Brain microvascular endothelial cell (primary cell): ENCODE measurements at regions not wholly inside any gene's neighbourhood (a gene's known extent, or its start where the extent isn't known, plus 50 kb on each side); places are given as distances from the start of the nearest gene placed in this dataset.

Experiments
- DNase-seq: peaks from one replicate; pipeline ENCODE4 v3.0.0-alpha.2; 2020
- H3K27ac ChIP-seq: fragments of 250-450 bp; sonication (Bioruptor Pico); 2 replicates; pipeline ENCODE4 v1.5.1; 2020; ENCODE audit warnings: mild to moderate bottlenecking, moderate library complexity
- H3K27me3 ChIP-seq: fragments of 250-450 bp; sonication (Bioruptor Pico); replicated peaks from 2 replicates; pipeline ENCODE4 v1.5.1; 2020; ENCODE audit warnings: mild to moderate bottlenecking
- H3K36me3 ChIP-seq: fragments of 250-450 bp; sonication (Bioruptor Pico); replicated peaks from 2 replicates; pipeline ENCODE4 v1.5.1; 2020; ENCODE audit warnings: mild to moderate bottlenecking
- H3K4me3 ChIP-seq: 2 replicates; pipeline ENCODE4 v1.5.1; 2011; ENCODE audit warnings: low read depth, mild to moderate bottlenecking, control low read depth, low read length, moderate library complexity
- in situ Hi-C: cut with HindIII; loops from 2 replicates; pipeline ENCODE4 v1.10.0; 2017; ENCODE audit warnings: low sequenced_read_pairs, low pct_ligation_motif_present
- TF ChIP-seq, protein P1 (sequence below): IDR thresholded peaks from 2 replicates; pipeline ENCODE4 v1.5.1; 2011; ENCODE audit warnings: low read depth, mild to moderate bottlenecking, moderate library complexity, low read length, control low read depth, inconsistent platforms; ENCODE audit errors: missing control alignments

- Histone ChIP-seq H3K27me3 (no peaks in the 10 kb centered on the region), H3K27ac (no peak overlapping the region), H3K4me3 (no peak overlapping the region), H3K36me3 (no peaks in the 10 kb centered on the region)
- in situ Hi-C loops, result no loop called here
- no peak for DNase-seq
- TF ChIP-seq, protein P1, sequence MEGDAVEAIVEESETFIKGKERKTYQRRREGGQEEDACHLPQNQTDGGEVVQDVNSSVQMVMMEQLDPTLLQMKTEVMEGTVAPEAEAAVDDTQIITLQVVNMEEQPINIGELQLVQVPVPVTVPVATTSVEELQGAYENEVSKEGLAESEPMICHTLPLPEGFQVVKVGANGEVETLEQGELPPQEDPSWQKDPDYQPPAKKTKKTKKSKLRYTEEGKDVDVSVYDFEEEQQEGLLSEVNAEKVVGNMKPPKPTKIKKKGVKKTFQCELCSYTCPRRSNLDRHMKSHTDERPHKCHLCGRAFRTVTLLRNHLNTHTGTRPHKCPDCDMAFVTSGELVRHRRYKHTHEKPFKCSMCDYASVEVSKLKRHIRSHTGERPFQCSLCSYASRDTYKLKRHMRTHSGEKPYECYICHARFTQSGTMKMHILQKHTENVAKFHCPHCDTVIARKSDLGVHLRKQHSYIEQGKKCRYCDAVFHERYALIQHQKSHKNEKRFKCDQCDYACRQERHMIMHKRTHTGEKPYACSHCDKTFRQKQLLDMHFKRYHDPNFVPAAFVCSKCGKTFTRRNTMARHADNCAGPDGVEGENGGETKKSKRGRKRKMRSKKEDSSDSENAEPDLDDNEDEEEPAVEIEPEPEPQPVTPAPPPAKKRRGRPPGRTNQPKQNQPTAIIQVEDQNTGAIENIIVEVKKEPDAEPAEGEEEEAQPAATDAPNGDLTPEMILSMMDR, result no peak
Observed at GRCh38 chr1:244237445-244237844, 186.4 kb downstream of the ZBTB18 start.

GRCh38 chr1:244239261-244239770 is 188.2 kb downstream of the ZBTB18 start:
- H3K4me3 ChIP-seq, result no peak overlapping the region

GRCh38 chr1:244241438-244241837 is 190.4 kb downstream of the ZBTB18 start:
- no peaks in the 10 kb centered on the region for H3K36me3 ChIP-seq
- no peak for DNase-seq
- H3K27me3 ChIP-seq, result no peaks in the 10 kb centered on the region
- H3K27ac ChIP-seq, result no peak overlapping the region
- TF ChIP-seq, protein P1, result no peak
- no peak overlapping the region for H3K4me3 ChIP-seq
- in situ Hi-C loops, result no loop called here

More at GRCh38 chr1:244239261-244239770, 188.2 kb downstream of the ZBTB18 start:
- Histone ChIP-seq H3K36me3 (no peaks in the 10 kb centered on the region), H3K27ac (no peak overlapping the region), H3K27me3 (no peaks in the 10 kb centered on the region)
- no peak for DNase-seq
- TF ChIP-seq, protein P1, result no peak
- in situ Hi-C loops, result no loop called here

DNA sequence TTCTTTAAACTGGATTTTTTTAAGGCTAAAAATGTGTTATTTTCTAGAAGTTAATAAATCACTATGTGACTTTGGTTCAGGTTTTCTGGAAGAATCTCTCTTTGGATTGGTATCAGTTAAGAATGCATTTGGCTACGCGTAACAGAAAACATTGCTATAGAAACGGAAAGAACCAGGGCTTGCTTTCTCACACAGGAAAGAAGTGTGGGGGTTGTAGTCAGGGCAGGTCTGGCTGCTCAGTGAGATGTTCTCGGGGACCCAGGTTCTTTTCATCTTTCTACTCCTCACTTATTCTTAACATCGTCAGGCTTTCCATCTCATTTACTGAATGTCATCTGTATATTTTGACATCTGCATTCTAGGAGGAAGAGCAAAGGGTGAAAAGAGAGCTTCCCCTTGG is 191.4 kb downstream of the ZBTB18 start:
- Histone ChIP-seq H3K4me3 (no peak overlapping the region), H3K36me3 (no peaks in the 10 kb centered on the region), H3K27me3 (no peaks in the 10 kb centered on the region), H3K27ac (no peak overlapping the region)
- TF ChIP-seq, protein P1, result no peak
- in situ Hi-C loops, result no loop called here
- no peak for DNase-seq

GRCh38 chr1:244246334-244246733 is 195.3 kb downstream of the ZBTB18 start:
- DNase-seq, result no peak
- Histone ChIP-seq H3K27me3 (no peaks in the 10 kb centered on the region), H3K4me3 (no peak overlapping the region), H3K36me3 (no peaks in the 10 kb centered on the region), H3K27ac (no peak overlapping the region)
- in situ Hi-C loops, result no loop called here
- TF ChIP-seq, protein P1, result no peak

GRCh38 chr1:244248426-244248825 is 197.3 kb downstream of the ZBTB18 start:
- no peak for DNase-seq
- in situ Hi-C loops, result no loop called here
- Histone ChIP-seq H3K27ac (no peak overlapping the region), H3K36me3 (no peaks in the 10 kb centered on the region), H3K27me3 (no peaks in the 10 kb centered on the region), H3K4me3 (no peak overlapping the region)
- TF ChIP-seq, protein P1, result no peak
